ENCODE measurements at regions not wholly inside any gene's neighbourhood (a gene's known extent, or its start where the extent isn't known, plus 50 kb on each side); places are given as distances from the start of the nearest gene placed in this dataset.

- no peaks in the 10 kb centered on the region for H3K27me3 ChIP-seq (replicated peaks; ENCODE audit: insufficient read depth, low read depth, low read length, poor library complexity)
- BruUV-seq (replicated peaks), result no TSS peak
- TF ChIP-seq EZH2 (IDR thresholded peaks at IDR 0.05; ENCODE audit: borderline replicate concordance, low read depth, low read length, poor library complexity, severe bottlenecking), result no peak
- TF ChIP-seq CTCF (conservative IDR thresholded peaks at IDR 0.05; ENCODE audit: low read depth, low read length), result no peak
- no peak overlapping the region for H3K4me3 ChIP-seq (ENCODE audit: low read depth, low read length, poor library complexity, severe bottlenecking)
- no peak overlapping the region for H3K27ac ChIP-seq (ENCODE audit: low read depth, low read length, poor library complexity, severe bottlenecking)
- H3K36me3 ChIP-seq (ENCODE audit: insufficient read depth, low read length, poor library complexity, severe bottlenecking), result no peaks in the 10 kb centered on the region
- peaks cover 20% of the 10 kb centered on the region for H3K4me1 ChIP-seq (ENCODE audit: insufficient read depth, low read length, poor library complexity, severe bottlenecking)
- ChIA-PET CTCF (interaction anchor here (0.7 kb wide), 1 partner anchor 99 kb away, joined by 3 read pairs; no protein-coding TSS in a partner anchor), POLR2A (ENCODE audit: low non-redundant PET) (no interaction called here)
- intact Hi-C loops (cut with micrococcal nuclease; ENCODE audit: unreplicated experiment), result loop anchor here (5.0 kb wide), 1 partner anchor 35 kb away; no protein-coding TSS in a partner anchor
- H3K9me3 ChIP-seq (ENCODE audit: low read depth, low read length, poor library complexity, severe bottlenecking), result no peaks in the 10 kb centered on the region
- DNase-seq (ENCODE audit: low spot score), result no peak
Measured at GRCh38 chr6:56752534-56752933, 109.8 kb upstream of the DST start.

GRCh38 chr6:56752009-56752408 is 109.3 kb upstream of the DST start:
- no peak overlapping the region for H3K27ac ChIP-seq (ENCODE audit: low read depth, low read length, poor library complexity, severe bottlenecking)
- POLR2A ChIA-PET (ENCODE audit: low non-redundant PET), result no interaction called here
- CTCF ChIA-PET, result interaction anchor here (0.7 kb wide), 1 partner anchor 99 kb away, joined by 3 read pairs; no protein-coding TSS in a partner anchor

GRCh38 chr6:56751604-56752003 is 108.9 kb upstream of the DST start:
- DNase-seq (ENCODE audit: low spot score), result no peak
- Histone ChIP-seq H3K4me1 (ENCODE audit: insufficient read depth, low read length, poor library complexity, severe bottlenecking) (peaks cover 20% of the 10 kb centered on the region), H3K27ac (ENCODE audit: low read depth, low read length, poor library complexity, severe bottlenecking) (no peak overlapping the region), H3K36me3 (ENCODE audit: insufficient read depth, low read length, poor library complexity, severe bottlenecking) (no peaks in the 10 kb centered on the region), H3K4me3 (ENCODE audit: low read depth, low read length, poor library complexity, severe bottlenecking) (no peak overlapping the region), H3K9me3 (ENCODE audit: low read depth, low read length, poor library complexity, severe bottlenecking) (no peaks in the 10 kb centered on the region), H3K27me3 (replicated peaks; ENCODE audit: insufficient read depth, low read depth, low read length, poor library complexity) (no peaks in the 10 kb centered on the region)
- TF ChIP-seq CTCF (conservative IDR thresholded peaks at IDR 0.05; ENCODE audit: low read depth, low read length) (no peak), EZH2 (IDR thresholded peaks at IDR 0.05; ENCODE audit: borderline replicate concordance, low read depth, low read length, poor library complexity, severe bottlenecking) (no peak)
- POLR2A ChIA-PET (ENCODE audit: low non-redundant PET), result no interaction called here
- intact Hi-C loops (cut with micrococcal nuclease; ENCODE audit: unreplicated experiment), result loop anchor here (5.0 kb wide), 1 partner anchor 34 kb away; no protein-coding TSS in a partner anchor
- no TSS peak for BruUV-seq (replicated peaks)
- CTCF ChIA-PET, result no interaction called here

More at GRCh38 chr6:56752009-56752408, 109.3 kb upstream of the DST start:
- Histone ChIP-seq H3K27me3 (replicated peaks; ENCODE audit: insufficient read depth, low read depth, low read length, poor library complexity) (no peaks in the 10 kb centered on the region), H3K4me3 (ENCODE audit: low read depth, low read length, poor library complexity, severe bottlenecking) (no peak overlapping the region), H3K36me3 (ENCODE audit: insufficient read depth, low read length, poor library complexity, severe bottlenecking) (no peaks in the 10 kb centered on the region), H3K4me1 (ENCODE audit: insufficient read depth, low read length, poor library complexity, severe bottlenecking) (peaks cover 20% of the 10 kb centered on the region), H3K9me3 (ENCODE audit: low read depth, low read length, poor library complexity, severe bottlenecking) (no peaks in the 10 kb centered on the region)
- BruUV-seq (replicated peaks), result no TSS peak
- intact Hi-C loops (cut with micrococcal nuclease; ENCODE audit: unreplicated experiment), result loop anchor here (5.0 kb wide), 1 partner anchor 35 kb away; no protein-coding TSS in a partner anchor
- TF ChIP-seq EZH2 (IDR thresholded peaks at IDR 0.05; ENCODE audit: borderline replicate concordance, low read depth, low read length, poor library complexity, severe bottlenecking) (no peak), CTCF (conservative IDR thresholded peaks at IDR 0.05; ENCODE audit: low read depth, low read length) (no peak)
- DNase-seq (ENCODE audit: low spot score), result peak; percentile 53
